Transverse colon (tissue), 4 donors: ENCODE measurements at regions not wholly inside any gene's neighbourhood (a gene's known extent, or its start where the extent isn't known, plus 50 kb on each side); places are given as distances from the start of the nearest gene placed in this dataset.

Experiments
- DNase-seq: peaks from one replicate; pipeline ENCODE4 v3.0.0-alpha.2; 2019
- H3K27ac ChIP-seq, 4 donors: fragments of 200-600 bp; sonication (generic); 2 replicates each; pipeline ENCODE4 v1.5.1; 2016 to 2018; ENCODE audit warnings: inconsistent platforms in 4 of 4
- H3K27me3 ChIP-seq: fragments of 200-600 bp; sonication (generic); 2 replicates; pipeline ENCODE4 v1.5.1; 2017; ENCODE audit warnings: inconsistent platforms
- H3K36me3 ChIP-seq, 4 donors: fragments of 200-600 bp; sonication (generic); 2 replicates each; pipeline ENCODE4 v1.5.1; 2017 to 2019; ENCODE audit warnings: inconsistent platforms in 4 of 4
- H3K4me1 ChIP-seq, 4 donors: fragments of 200-600 bp; sonication (generic); 2 replicates each; pipeline ENCODE4 v1.5.1; 2017 to 2020; ENCODE audit warnings: inconsistent platforms in 4 of 4
- H3K4me3 ChIP-seq, 4 donors: fragments of 200-600 bp; sonication (generic); 1 replicate in 1 of 4; 2 replicates in 3 of 4; pipeline versions ENCODE4 v1.5.1 to v1.6.1; 2017 to 2019; ENCODE audit warnings: inconsistent platforms in 4 of 4
- H3K9me3 ChIP-seq, 2 donors: fragments of 200-600 bp; sonication (generic); 2 replicates each; pipeline ENCODE4 v1.5.1; 2017 to 2019; ENCODE audit warnings: inconsistent platforms in 2 of 2
- CTCF ChIP-seq, 5 experiments: fragments of 200-600 bp in 3 of 5; fragments of 450-650 bp in 2 of 5; sonication (generic) in 3 of 5; IDR thresholded peaks; 1 replicate in 2 of 5; 2 replicates in 3 of 5; pipeline ENCODE4 v1.5.1; 2016 to 2017; ENCODE audit warnings: antibody characterized with exemption in 5 of 5, inconsistent platforms in 3 of 5, mild to moderate bottlenecking in 2 of 5, moderate library complexity in 1 of 5
- EP300 ChIP-seq: sonication (generic); formaldehyde crosslinking; IDR thresholded peaks from one replicate; pipeline ENCODE4 v1.6.1; 2017; ENCODE audit warnings: antibody characterized with exemption, low read depth
- POLR2A ChIP-seq: fragments of 450-650 bp; IDR thresholded peaks from one replicate; pipeline ENCODE4 v1.6.1; 2016; ENCODE audit warnings: antibody characterized with exemption, mild to moderate bottlenecking, moderate library complexity
- POLR2AphosphoS5 ChIP-seq, 3 donors: sonication (generic); formaldehyde crosslinking; IDR thresholded peaks; one replicate each; pipeline ENCODE4 v1.6.1; 2016; ENCODE audit warnings: antibody characterized with exemption in 3 of 3
- WGBS, 2 donors: methylation state at CpG; one replicate each; pipeline ENCODE4 v1.1.5; 2018; ENCODE audit warnings: low coverage in 1 of 2; 5-methylcytosine and 5-hydroxymethylcytosine counted together
- in situ Hi-C, 4 donors: fragments of 200-750 bp; cut with MboI; loops; one replicate each; pipeline versions ENCODE4 v1.15.0 to v1.15.1; 2017; ENCODE audit warnings: low sequenced_read_pairs in 3 of 4, low pct_ligation_motif_present in 1 of 4, low pct_unique_long_range_greater_than_20kb in 1 of 4
- intact Hi-C: fragments of 100-400 bp; cut with DNase I; formaldehyde crosslinking; loops from one replicate; pipeline ENCODE4 v1.15.1; 2023; ENCODE audit warnings: low total_unique reads

DNA sequence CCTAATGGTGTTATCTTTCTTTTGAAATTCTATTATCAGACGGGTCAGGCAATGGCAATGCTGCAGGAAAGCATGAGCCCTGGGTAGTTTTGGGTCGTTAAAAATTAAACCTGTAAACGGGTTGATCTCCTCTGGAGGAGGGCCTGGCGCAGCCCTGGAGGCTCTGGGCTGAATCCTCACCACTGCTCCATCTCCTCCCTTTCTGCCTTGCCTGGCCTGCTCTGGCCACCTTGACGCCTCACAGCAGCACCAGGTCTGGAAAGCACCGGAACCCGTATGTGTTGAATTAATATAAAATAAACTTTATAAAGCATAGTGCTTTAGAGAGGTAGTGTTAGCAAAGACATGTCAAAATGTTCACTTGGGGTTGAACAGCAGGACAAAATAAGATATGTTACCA is 316.1 kb downstream of the LNPK start:
- Histone ChIP-seq H3K36me3 (no peaks in the 10 kb centered on the region), H3K4me1 (no peaks in the 10 kb centered on the region), H3K27me3 (peaks cover 39% of the 10 kb centered on the region), H3K9me3 (no peaks in the 10 kb centered on the region), H3K27ac (no peak overlapping the region), H3K4me3 (no peak overlapping the region)
- WGBS, 2 donors, result 67 to 70% methylated on average over 6 to 7 of the region's 7 CpGs
- TF ChIP-seq POLR2A (no peak), POLR2AphosphoS5 (IDR thresholded peaks at IDR 0.05) (no peak), EP300 (no peak), CTCF (IDR thresholded peaks at IDR 0.05) (no peak)
- in situ Hi-C loops (loop anchor here (10.0 to 25.0 kb wide), 4 partner anchors 324 to 409 kb away; partner anchors contain the start of genes HOXD12 (in 2 of the 4), HOXD13 (in 2 of the 4) and EVX2 (in 1 of the 4)), intact Hi-C loops (loop anchor here (5.0 kb wide), 1 partner anchor 401 kb away; no protein-coding TSS in a partner anchor)
- DNase-seq, result no peak

GRCh38 chr2:175684466-175684865 is 317.6 kb downstream of the LNPK start:
- no peak for DNase-seq
- H3K36me3 ChIP-seq, result no peaks in the 10 kb centered on the region
- TF ChIP-seq EP300 (no peak), POLR2AphosphoS5 (IDR thresholded peaks at IDR 0.05) (no peak), POLR2A (no peak), CTCF (IDR thresholded peaks at IDR 0.05) (no peak)
- in situ Hi-C loops, result loop anchor here (10.0 to 25.0 kb wide), 4 partner anchors 322 to 410 kb away; partner anchors contain the start of genes HOXD12 (in 2 of the 4), HOXD13 (in 2 of the 4) and EVX2 (in 1 of the 4)
- H3K27me3 ChIP-seq, result peaks cover 34% of the 10 kb centered on the region
- 43 to 84% methylated on average over 4 of the region's 4 CpGs for WGBS, 2 donors
- no peaks in the 10 kb centered on the region for H3K4me1 ChIP-seq
- H3K4me3 ChIP-seq, result no peak overlapping the region
- intact Hi-C loops, result no loop called here
- no peak overlapping the region for H3K27ac ChIP-seq
- no peaks in the 10 kb centered on the region for H3K9me3 ChIP-seq

DNA sequence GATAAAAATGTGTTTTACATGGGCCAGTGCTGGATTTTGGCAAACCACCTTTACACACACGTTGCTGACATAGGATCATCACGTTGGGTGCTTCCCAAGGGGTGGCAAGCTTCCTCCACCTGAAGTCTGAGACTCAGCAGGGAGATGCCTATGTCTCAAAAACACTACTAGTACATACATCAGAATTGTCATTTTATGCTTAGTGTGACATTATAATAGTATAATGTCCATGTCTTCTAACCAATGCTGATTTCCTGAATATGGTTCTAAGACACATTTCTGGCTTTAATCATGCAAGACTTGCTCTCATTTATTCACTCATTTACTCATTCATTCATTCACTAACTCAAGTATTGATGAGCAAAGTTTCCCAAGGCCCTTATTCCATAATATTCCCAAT is 322.3 kb downstream of the LNPK start:
- Histone ChIP-seq H3K4me3 (no peak overlapping the region), H3K9me3 (no peaks in the 10 kb centered on the region), H3K27ac (no peak overlapping the region), H3K27me3 (no peaks in the 10 kb centered on the region), H3K4me1 (no peaks in the 10 kb centered on the region), H3K36me3 (no peaks in the 10 kb centered on the region)
- DNase-seq, result no peak
- WGBS, 2 donors, result 60 to 67% methylated on average over 2 of the region's 2 CpGs
- in situ Hi-C loops (loop anchor here (10.0 to 25.0 kb wide), 4 partner anchors 317 to 415 kb away; partner anchors contain the start of genes HOXD12 (in 2 of the 4), HOXD13 (in 2 of the 4) and EVX2 (in 1 of the 4)), intact Hi-C loops (no loop called here)
- TF ChIP-seq POLR2AphosphoS5 (IDR thresholded peaks at IDR 0.05) (no peak), EP300 (no peak), CTCF (IDR thresholded peaks at IDR 0.05) (no peak), POLR2A (no peak)

- no peak overlapping the region for H3K4me3 ChIP-seq
- H3K4me1 ChIP-seq, result no peaks in the 10 kb centered on the region
- intact Hi-C loops (no loop called here), in situ Hi-C loops (loop anchor here in 2 of 4 donors (25.0 kb wide), 2 partner anchors 317 to 408 kb away; partner anchors contain the start of genes EVX2 (in 1 of the 2), HOXD12 (in 1 of the 2) and HOXD13 (in 1 of the 2))
- H3K9me3 ChIP-seq, result no peaks in the 10 kb centered on the region
- DNase-seq, result no peak
- TF ChIP-seq CTCF (IDR thresholded peaks at IDR 0.05) (no peak), EP300 (no peak), POLR2A (no peak), POLR2AphosphoS5 (IDR thresholded peaks at IDR 0.05) (no peak)
- H3K36me3 ChIP-seq, result no peaks in the 10 kb centered on the region
- no peak overlapping the region for H3K27ac ChIP-seq
- no peaks in the 10 kb centered on the region for H3K27me3 ChIP-seq
- 80 to 93% methylated on average over 4 of the region's 4 CpGs for WGBS, 2 donors
Measured at GRCh38 chr2:175679231-175679630, 322.8 kb downstream of the LNPK start.
